HCT116 (cell line): ENCODE measurements at regions not wholly inside any gene's neighbourhood (a gene's known extent, or its start where the extent isn't known, plus 50 kb on each side); places are given as distances from the start of the nearest gene placed in this dataset.

Experiments used
- CBX3 ChIP-seq: IDR thresholded peaks from 2 replicates; pipeline ENCODE4 v1.6.1; 2012; ENCODE audit warnings: low read depth
- CEBPB ChIP-seq: IDR thresholded peaks from 2 replicates; pipeline ENCODE4 v1.6.1; 2012; ENCODE audit warnings: low read depth
- EGR1 ChIP-seq: IDR thresholded peaks from 2 replicates; pipeline ENCODE4 v1.6.1; 2012; ENCODE audit warnings: low read depth
- EZH2 ChIP-seq: fragments of 200-600 bp; sonication (generic); IDR thresholded peaks from 2 replicates; pipeline ENCODE4 v1.6.1; 2017; ENCODE audit warnings: antibody characterized with exemption, mixed run types
- POLR2A ChIP-seq: IDR thresholded peaks from 2 replicates; pipeline ENCODE4 v1.7.0; 2011; ENCODE audit warnings: borderline replicate concordance; ENCODE audit not compliant: insufficient read depth, insufficient read length; ENCODE audit errors: extremely low read depth
- POLR2AphosphoS5 ChIP-seq: IDR thresholded peaks from 2 replicates; pipeline ENCODE4 v1.6.1; 2011; ENCODE audit warnings: mild to moderate bottlenecking, low read depth, low read length, moderate library complexity
- RAD21 ChIP-seq: IDR thresholded peaks from 2 replicates; pipeline ENCODE4 v1.6.1; 2012; ENCODE audit warnings: low read depth, mild to moderate bottlenecking
- SIN3A ChIP-seq: IDR thresholded peaks from 2 replicates; pipeline ENCODE4 v1.6.1; 2012; ENCODE audit warnings: low read depth
- YY1 ChIP-seq: IDR thresholded peaks from 2 replicates; pipeline ENCODE4 v1.6.1; 2011; ENCODE audit warnings: low read length, low read depth, moderate library complexity, mild to moderate bottlenecking; ENCODE audit not compliant: insufficient replicate concordance; ENCODE audit errors: extremely low read depth
- ZFX ChIP-seq: fragments of 450-650 bp; IDR thresholded peaks from 2 replicates; pipeline ENCODE4 v1.6.1; 2017
- ZNF274 ChIP-seq: fragments of 200-500 bp; sonication (Bioruptor generic); IDR thresholded peaks from 2 replicates; pipeline ENCODE4 v1.6.1; 2014; ENCODE audit warnings: mild to moderate bottlenecking, low read depth, low read length, inconsistent platforms
- TF ChIP-seq, protein P1 (sequence below), 3 experiments: fragments of 200-600 bp in 1 of 3; sonication (generic) in 1 of 3; IDR thresholded peaks in 2 of 3; conservative IDR thresholded peaks in 1 of 3; 2 replicates each; pipeline ENCODE4 v1.5.1; 2012 to 2017; ENCODE audit warnings: low read depth in 2 of 3, low read length in 2 of 3, antibody characterized with exemption in 1 of 3, borderline replicate concordance in 1 of 3, control low read depth in 1 of 3, mild to moderate bottlenecking in 1 of 3, mixed read lengths in 1 of 3, mixed run types in 1 of 3, moderate library complexity in 1 of 3; ENCODE audit not compliant: insufficient read depth in 1 of 3
- TF ChIP-seq, protein P2 (sequence below): IDR thresholded peaks from 2 replicates; pipeline ENCODE4 v1.6.1; 2012
- TF ChIP-seq, protein P3 (sequence below): IDR thresholded peaks from 2 replicates; pipeline ENCODE4 v1.6.1; 2011; ENCODE audit warnings: mild to moderate bottlenecking, low read length, moderate library complexity; ENCODE audit not compliant: insufficient replicate concordance; ENCODE audit errors: extremely low read depth

DNA sequence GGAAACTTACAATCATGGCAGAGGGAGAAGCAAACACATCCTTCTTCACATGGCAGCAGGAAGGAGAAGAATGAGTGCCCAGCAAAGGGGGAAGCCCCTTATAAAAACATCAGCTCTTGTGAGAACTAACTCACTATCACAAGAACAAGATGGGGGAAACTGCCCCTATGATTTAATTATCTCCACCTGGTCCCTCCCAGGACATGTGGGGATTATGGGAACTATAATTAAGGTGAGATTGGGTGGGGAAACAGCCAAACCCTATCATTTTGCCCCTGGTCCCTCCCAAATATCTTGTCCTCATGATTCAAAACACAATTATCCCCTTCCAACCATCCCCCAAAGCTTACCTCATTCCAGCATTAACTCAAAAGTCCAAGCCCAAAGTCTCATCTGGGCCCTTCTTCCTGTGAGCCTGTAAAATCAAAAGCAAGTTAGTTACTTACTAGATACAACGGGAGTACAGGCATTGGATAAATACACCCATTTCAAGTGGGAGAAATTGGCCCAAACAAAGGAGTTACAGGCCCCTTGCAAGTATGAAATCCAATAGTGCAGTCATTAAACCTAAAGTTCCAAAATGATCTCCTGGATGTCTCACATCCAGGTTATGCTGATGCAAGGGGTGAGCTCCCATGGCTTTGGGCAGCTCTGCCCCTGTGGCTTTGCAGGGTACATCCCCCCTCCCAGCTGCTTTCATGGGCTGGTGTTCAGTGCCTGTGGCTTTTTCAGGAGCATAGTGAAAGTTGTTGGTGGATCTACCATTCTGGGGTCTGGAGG, 122.3 kb downstream of the MYCN start:
- TF ChIP-seq, protein P1, sequence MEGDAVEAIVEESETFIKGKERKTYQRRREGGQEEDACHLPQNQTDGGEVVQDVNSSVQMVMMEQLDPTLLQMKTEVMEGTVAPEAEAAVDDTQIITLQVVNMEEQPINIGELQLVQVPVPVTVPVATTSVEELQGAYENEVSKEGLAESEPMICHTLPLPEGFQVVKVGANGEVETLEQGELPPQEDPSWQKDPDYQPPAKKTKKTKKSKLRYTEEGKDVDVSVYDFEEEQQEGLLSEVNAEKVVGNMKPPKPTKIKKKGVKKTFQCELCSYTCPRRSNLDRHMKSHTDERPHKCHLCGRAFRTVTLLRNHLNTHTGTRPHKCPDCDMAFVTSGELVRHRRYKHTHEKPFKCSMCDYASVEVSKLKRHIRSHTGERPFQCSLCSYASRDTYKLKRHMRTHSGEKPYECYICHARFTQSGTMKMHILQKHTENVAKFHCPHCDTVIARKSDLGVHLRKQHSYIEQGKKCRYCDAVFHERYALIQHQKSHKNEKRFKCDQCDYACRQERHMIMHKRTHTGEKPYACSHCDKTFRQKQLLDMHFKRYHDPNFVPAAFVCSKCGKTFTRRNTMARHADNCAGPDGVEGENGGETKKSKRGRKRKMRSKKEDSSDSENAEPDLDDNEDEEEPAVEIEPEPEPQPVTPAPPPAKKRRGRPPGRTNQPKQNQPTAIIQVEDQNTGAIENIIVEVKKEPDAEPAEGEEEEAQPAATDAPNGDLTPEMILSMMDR (IDR thresholded peaks at IDR 0.05 in 2 of 3, conservative IDR thresholded peaks at IDR 0.05 in 1 of 3; ENCODE audit: borderline replicate concordance in 1 of 3, insufficient read depth in 1 of 3, low read depth in 2 of 3, low read length in 2 of 3), result no peak
- no peak for TF ChIP-seq POLR2AphosphoS5
- TF ChIP-seq, protein P2, sequence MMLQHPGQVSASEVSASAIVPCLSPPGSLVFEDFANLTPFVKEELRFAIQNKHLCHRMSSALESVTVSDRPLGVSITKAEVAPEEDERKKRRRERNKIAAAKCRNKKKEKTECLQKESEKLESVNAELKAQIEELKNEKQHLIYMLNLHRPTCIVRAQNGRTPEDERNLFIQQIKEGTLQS, result no peak
- TF ChIP-seq EZH2, result no peak
- no peak for TF ChIP-seq POLR2A
- TF ChIP-seq YY1, result no peak
- TF ChIP-seq SIN3A, result no peak
- no peak for TF ChIP-seq ZNF274
- TF ChIP-seq CBX3, result no peak
- TF ChIP-seq RAD21, result no peak
- TF ChIP-seq EGR1, result no peak
- TF ChIP-seq ZFX, result no peak
- no peak for TF ChIP-seq CEBPB
- TF ChIP-seq, protein P3, sequence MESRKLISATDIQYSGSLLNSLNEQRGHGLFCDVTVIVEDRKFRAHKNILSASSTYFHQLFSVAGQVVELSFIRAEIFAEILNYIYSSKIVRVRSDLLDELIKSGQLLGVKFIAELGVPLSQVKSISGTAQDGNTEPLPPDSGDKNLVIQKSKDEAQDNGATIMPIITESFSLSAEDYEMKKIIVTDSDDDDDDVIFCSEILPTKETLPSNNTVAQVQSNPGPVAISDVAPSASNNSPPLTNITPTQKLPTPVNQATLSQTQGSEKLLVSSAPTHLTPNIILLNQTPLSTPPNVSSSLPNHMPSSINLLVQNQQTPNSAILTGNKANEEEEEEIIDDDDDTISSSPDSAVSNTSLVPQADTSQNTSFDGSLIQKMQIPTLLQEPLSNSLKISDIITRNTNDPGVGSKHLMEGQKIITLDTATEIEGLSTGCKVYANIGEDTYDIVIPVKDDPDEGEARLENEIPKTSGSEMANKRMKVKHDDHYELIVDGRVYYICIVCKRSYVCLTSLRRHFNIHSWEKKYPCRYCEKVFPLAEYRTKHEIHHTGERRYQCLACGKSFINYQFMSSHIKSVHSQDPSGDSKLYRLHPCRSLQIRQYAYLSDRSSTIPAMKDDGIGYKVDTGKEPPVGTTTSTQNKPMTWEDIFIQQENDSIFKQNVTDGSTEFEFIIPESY, result no peak
